Vagina (tissue), 2 donors: ENCODE measurements at regions not wholly inside any gene's neighbourhood (a gene's known extent, or its start where the extent isn't known, plus 50 kb on each side); places are given as distances from the start of the nearest gene placed in this dataset.
"Not testable (repeated sequence)": the region's sequence is repeated elsewhere in the genome, so short reads cannot be mapped to it uniquely, and the experiment has no call there.

Source experiments
- CTCF ChIP-seq, 3 experiments: fragments of 450-650 bp in 2 of 3; fragments of 200-600 bp in 1 of 3; sonication (generic) in 1 of 3; IDR thresholded peaks; one replicate each; pipeline ENCODE4 v1.5.1; 2017 to 2019; ENCODE audit warnings: antibody characterized with exemption in 3 of 3, mild to moderate bottlenecking in 2 of 3, moderate library complexity in 2 of 3
- POLR2A ChIP-seq, 2 donors: fragments of 450-650 bp; IDR thresholded peaks; one replicate each; pipeline ENCODE4 v1.6.1; 2017; ENCODE audit warnings: antibody characterized with exemption in 2 of 2, mild to moderate bottlenecking in 2 of 2, moderate library complexity in 2 of 2

- not testable (repeated sequence) for TF ChIP-seq POLR2A, CTCF (IDR thresholded peaks at IDR 0.05)
These were observed 556.5 kb downstream of the TTLL7 start for GRCh38 chr1:83442412-83442811.
